NCI-H2107 treated with DMSO at 0.1 percent for 48 hours (cell line): ENCODE measurements at regions not wholly inside any gene's neighbourhood (a gene's known extent, or its start where the extent isn't known, plus 50 kb on each side); places are given as distances from the start of the nearest gene placed in this dataset.

Experiments
- DNase-seq: peaks from one replicate; lab custom pipeline; 2025; ENCODE audit not compliant: unreplicated experiment; lab: John Stamatoyannopoulos, UW

DNA sequence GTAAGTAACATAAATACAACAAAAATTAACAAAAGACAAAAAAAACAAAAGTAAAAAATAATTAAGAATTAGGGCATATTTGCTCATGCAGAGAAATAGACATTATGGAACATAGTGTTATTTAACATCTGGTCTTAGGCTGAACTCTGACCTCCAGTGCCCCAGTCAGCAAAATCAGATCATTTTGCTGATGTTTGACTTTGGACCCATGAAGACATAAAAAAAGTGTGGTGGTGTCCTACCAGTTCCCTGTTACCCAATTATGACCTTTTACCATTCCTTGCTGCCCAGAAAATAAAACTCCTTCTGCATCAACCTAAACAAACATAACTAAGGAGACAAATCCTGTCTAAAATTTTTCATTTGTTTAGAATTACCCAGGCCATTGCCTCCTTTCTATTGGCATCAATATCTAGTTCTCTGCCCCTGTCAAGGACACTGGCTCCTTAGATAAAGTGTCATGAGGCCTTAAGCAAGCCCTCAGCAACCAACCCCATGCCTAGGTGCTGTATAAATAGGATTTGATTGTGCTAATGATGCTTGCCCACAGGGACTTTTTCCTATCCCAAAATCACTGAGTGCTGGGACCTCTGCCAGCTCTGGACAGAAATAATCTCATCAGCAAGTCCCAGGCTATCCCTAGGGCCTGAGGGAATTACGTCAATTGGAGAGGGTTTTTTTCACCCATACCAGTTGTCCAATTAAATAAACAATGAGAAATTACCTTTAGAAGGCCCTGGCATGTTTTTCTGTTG is 334.5 kb upstream of the UMPS start:
- DNase-seq, result no peak

DNA sequence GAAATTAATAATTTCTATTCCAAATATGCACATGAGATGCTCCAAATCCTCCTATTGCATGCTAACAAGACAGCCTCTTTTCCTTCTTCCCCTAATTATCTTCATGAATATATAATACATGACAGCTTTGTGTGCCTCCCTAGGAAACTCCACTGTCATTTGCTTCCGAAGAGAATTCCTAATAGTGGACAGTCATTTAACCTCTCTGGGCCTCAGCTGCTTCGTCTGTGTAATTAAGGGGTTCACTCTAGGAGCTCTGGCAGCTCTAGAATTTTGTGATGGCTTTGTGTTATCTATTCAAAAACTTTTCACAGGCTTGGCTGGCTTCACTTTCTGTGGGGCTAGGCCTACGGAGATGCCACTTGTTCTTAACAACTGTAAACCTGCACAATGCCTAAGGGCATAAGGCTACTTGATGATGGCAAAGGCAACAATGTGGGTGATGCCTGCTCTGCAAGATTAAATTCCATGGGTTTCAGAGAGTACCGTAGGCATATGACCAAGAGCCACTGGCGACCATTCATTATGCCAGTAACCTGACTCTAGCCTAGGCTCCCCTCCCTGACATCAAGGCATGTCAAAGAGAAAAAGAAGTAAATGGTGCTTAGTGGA is 333.8 kb upstream of the UMPS start:
- DNase-seq, result no peak

DNA sequence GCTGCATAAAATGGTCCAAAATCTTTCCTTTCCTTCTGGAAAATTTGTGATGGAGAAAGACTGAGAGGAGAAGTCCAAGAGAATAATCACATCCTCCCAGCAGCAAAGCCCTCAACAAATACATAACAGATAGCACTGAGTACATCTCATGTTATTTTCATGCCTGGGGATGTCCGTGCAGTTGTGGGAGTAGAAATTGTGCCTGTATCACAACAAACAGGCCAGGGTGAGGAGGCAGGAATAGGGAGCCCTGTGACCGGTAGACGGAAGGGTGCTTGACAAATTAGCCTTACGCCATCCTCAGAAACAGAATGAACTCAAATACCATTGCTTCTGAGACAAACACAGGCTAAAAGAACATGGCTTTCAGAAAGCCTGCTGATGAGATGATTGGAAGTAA is 333.2 kb upstream of the UMPS start:
- no peak for DNase-seq

DNA sequence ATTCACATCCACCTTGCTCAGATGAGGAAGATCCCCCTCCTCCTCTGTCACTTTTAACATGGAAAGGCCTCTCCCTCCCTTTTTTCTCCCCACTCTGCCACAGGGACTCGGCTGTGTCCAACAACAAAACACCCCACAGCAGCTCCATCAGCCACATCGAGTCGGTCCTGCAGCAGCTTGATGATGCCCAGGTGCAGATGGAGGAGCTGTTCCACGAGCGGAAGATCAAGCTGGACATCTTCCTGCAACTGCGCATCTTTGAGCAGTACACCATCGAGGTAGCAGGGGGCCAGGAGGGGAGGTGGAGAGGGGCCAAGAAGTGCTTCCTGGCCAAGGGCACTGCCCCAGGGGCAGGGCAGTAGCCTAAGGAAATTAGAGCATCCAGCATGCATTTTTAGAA is 331.7 kb upstream of the UMPS start:
- DNase-seq, result no peak

DNA sequence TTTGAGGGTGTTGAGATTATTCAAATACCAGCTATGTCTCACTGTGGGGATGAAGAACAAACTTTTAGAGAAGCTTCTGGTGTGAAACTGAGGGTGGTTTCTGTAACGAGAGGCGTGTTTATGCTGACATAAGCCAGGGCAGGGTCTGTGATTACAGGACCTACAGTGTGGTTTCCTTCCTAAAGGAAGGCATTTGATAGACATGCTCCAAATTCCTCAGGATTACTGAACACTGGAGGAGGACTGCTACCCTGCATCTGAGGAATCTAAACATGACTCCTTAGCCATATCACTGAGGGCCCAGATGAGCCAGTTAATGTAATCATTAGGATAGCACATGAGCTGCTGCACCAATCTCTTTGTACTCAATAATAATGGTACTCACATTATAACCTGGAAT is 328.4 kb upstream of the UMPS start:
- no peak for DNase-seq

DNA sequence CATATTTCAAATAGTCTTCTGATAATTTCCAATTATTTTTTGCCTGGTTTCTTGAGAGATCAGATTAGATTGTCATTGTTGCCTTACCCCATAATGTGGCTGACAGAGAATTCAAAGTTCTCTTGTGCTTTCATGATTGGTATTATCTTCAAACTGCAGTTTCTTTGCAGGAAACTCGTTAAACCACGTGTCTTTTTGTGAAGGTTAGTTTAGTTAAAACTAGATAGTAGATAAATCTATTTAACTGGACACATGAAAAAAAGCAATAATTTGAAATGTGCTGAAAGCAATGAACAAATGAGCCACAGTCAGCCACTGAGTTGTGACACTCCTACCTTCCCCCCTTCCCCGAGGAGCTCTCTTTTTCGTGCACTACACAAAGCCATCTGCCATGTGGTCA is 327.5 kb upstream of the UMPS start:
- DNase-seq, result no peak

DNA sequence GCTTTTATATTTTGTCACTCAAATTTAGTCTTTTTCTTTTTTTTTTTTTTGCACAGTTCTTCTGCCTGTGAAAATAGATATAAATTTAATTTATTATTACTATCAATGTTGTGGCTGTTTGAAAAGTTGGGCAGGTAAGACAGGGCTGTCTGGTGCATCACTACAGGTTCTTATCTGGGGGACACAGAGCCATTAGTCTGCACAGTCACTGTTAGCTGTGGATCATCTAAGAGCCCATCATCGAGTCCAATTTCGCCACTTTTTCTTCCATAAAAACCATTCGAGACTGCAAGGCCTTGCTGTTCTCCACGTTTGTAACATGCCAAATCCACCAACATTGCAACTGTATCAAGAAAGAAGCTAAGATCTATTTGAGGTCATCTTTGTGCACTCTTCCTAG is 325.6 kb upstream of the UMPS start:
- no peak for DNase-seq

DNA sequence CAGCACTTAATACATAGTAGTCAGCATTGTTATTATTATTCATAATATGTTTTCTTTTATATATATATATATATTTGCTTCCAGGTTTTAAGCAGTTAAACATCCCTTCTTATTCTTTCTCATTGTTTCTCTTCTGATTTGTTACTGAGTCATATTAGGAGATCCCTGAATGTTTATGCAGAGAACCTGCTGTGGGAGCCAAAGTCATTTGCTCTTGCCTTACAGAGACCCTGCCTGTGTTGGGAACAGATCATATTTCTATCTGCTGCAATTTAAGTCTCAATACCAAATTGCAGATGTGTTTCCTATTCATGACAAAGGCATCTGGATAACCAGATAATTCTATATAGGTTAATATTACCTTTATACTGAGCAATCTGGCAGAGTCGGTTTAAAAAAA is 323.0 kb upstream of the UMPS start:
- no peak for DNase-seq

DNA sequence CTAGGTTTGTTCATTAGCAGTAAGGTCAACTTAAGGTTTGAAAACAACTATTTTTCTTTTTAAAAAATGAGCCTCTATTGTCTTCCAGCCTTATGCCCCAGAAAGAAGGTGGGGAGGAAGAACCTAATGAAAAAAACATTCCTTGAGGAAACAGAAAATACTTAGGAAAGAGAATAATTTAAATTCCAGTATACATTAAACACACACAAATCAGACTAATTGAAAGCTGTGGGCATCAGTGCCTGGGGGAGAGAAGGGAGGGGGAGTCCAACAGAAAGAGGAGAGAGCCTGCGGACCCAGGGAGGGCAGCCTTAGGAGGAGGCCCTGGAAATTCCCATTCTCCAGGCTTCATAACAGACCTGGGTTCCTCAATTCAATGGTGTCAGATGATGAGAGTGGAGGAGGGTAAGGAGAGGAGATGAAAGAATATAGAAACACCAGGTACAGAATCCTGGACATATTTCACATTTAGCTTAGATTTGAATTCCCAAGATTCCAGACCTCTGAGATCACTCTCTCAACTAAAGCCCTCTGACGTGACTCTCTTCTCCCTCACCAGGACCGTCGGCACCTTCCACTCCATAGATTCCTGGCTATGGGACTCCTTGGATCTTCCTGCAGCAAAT is 320.5 kb upstream of the UMPS start:
- no peak for DNase-seq

DNA sequence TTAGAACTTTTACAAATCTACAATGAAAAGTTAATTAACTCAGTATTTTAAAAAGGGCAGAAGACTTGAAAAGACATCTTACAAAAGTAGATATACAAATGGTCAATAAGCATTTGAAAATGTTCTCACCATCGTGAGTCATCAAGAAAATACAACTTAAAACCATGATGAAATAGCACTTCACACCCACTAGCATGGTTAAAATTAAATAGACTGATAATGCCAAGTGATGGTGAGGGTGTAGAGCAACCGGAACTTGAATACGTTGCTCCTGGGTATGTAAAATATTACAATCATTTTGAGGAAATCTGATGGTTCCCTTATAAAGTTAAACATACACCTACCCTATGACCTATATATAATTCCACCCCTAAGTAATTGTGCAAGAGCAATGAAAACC is 319.8 kb upstream of the UMPS start:
- DNase-seq, result no peak

DNA sequence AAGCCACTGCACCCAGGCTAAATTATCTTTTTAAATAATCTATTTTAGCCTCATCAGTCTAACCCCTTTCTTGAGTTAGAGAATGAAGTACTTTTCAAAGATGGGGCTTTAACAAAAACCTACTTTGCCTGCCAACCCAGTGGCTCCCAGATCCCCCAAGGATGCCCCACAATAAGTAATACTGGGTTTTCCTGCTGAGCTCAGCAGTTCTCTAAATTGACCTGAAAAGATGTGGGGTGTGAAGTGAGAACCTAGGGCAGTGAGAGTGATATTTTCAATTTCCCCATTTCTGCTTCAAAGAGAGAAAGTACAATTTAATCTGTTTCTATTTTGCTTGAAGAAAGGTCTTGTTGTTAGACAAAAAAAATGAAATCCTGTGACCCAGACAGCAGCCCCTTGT is 318.5 kb upstream of the UMPS start:
- no peak for DNase-seq

DNA sequence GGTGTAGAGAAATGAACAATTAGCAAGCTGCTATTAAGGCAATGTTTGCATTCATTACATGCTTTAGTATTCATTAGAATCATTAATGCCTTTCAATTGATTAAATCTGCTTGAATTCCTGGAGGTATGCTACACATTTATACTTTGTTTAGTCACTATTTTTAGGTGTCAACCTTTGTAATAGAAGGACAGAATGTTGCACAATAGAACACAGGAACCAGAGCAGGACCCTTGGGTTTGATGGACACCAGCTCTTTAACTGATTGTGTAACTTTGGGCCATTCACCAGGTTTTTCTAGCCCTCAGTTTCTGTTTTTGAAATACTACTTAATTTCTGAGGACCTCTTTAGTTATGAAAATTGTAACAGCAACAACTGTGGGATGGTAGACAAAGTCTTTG is 317.6 kb upstream of the UMPS start:
- no peak for DNase-seq

DNA sequence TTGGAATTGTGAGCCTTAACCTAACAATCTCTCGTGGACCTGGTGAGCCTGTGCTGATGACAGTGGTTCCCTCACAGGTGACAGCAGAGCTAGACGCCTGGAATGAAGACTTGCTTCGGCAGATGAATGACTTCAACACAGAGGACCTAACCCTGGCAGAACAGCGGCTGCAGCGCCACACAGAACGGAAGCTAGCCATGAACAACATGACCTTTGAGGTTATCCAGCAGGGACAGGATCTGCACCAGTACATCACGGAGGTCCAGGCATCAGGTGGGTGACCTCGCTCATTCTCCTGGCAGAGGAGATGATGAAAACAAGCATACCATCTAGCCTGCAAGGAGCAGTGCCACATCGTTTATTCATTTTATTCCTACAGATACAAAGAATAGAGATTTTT is 316.9 kb upstream of the UMPS start:
- no peak for DNase-seq

DNA sequence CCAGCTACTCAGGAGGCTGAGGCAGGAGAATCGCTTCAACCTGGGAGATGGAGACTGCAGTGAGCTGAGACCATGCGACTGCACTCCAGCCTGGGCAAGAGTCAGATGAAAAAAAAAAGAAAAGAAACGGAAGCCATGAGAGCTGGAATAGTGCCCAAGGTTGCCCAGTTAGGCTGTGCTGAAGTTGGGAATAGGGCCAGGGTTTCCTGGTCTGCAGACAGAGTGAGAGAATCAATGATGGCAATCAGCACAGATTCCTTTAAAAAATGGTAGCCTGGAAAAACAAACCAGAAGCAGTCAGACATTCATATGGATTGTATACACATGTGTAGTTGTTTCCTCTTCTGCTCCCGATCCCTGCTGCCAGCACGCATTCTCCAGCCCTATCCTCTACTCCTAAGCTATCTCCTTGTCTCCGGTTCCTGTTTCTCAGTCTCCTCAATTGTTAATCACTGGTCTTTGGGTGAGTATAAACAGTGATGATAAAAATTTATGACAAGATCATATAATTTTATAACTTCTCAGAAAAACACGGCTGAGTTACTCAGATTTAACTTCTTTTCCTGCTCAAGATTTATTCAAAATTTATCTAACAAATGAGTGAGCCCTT is 316.2 kb upstream of the UMPS start:
- no peak for DNase-seq

DNA sequence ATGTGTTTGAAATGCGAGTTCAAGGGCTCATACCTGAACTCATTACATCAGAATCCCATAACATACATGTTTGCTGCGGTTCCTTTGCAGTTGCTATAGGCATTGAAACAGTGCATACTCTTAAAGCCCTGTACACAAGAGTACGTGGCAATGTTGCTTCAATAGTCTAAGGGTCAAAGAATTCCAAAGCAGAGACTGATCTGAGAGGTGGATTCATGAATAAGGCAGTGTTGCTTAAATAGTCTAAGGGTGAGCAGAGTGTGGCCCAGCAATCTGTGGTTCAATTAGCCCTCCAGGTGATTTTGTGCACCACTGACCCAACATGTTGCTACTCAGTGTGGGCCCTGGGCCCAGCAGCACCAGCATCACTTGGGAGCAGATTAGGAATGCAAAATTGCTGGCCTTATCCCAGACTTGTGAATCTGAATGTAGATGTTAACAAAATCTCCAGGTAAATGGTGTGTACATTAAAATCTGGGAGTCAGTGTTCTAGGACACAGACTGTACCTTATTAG is 314.7 kb upstream of the UMPS start:
- DNase-seq, result no peak

DNA sequence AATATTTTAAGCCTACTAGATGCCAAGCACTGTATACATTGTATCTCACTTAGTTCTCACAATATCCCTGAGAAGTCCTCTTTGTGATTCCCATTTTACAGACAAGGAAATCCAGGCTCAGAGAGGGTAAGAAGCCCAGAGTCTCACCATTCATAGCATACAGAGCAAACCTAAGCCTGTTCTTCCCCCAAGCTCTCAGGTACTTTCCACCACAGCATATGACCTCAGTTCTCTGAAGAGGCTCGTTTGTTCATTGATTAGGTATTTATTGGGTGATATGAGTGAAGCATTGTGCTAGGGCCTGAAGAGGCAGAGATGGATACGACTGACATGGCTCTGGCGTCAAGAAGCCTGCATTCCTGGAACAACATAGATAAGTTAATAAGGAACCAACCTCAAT is 310.9 kb upstream of the UMPS start:
- no peak for DNase-seq

DNA sequence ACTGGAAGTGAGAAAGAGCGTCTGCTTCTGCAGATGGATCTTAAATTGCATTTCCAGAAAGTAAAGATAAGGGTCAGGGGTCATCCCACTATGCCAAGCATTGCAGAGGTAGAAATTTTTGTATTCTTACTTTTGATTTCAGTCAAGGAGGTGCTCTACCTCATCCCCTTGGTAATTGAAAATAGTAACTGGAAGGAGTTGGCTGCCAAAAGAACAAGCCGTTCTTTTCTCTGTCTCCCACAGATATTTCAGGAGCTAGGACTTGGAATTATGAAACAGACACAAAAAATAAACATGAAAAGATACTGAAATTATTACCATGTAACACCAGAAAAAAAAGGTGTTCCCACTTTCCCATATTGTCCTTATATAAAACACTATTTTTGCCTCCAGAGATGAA is 309.9 kb upstream of the UMPS start:
- DNase-seq, result no peak

DNA sequence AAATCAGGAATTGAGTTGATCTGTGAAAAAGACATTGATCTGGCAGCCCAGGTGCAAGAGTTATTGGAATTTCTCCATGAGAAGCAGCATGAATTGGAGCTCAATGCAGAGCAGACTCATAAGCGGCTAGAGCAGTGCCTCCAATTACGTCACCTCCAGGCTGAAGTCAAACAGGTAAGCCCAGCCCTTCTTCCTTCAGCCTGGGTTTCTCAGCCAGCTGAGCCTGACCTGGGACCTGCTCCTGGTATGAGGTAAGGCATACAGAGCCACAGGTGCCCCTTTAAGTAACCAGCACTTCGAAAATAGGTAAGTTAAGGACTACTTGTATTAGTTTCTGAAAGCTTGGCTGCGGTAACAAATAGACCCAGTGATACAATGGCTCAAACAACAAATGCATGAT is 307.4 kb upstream of the UMPS start:
- DNase-seq, result no peak

DNA sequence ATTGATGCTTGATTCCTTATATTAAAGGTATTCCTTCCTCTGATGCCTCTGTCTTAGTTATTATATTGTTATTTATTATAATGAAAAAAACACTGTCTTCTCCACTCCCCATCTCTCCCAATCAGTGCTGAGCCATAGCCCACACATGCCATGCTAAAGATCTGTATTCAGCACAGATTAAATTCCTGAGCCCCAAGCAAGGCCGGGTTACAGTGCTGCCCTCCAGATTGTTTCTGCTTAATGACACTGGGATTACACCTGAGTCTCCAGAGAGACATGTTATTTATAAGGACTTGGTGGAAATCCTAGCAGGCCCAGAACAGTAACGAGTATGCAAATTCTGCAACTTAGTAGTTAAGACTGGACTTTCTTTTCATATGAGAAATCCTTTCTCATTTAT is 305.9 kb upstream of the UMPS start:
- DNase-seq, result no peak

DNA sequence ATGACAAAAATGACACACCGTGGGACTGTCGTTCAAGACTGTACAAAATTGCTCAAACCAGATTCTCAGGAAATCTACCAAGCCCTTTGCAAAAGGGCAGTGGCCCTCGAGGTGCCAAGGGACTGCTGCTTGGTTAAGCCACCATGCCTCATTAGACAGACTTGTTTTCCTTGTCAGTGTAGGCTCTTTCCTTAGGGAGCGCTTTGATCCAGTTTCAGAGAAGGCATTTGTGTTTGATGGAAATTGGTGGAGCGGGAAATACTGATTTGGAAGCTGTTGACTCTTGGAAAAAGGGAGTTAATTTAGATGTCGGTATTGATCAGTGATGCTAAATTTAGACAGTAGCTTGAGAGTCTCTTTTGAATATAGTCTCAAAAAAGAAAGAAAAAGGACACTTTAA is 304.3 kb upstream of the UMPS start:
- DNase-seq, result no peak

DNA sequence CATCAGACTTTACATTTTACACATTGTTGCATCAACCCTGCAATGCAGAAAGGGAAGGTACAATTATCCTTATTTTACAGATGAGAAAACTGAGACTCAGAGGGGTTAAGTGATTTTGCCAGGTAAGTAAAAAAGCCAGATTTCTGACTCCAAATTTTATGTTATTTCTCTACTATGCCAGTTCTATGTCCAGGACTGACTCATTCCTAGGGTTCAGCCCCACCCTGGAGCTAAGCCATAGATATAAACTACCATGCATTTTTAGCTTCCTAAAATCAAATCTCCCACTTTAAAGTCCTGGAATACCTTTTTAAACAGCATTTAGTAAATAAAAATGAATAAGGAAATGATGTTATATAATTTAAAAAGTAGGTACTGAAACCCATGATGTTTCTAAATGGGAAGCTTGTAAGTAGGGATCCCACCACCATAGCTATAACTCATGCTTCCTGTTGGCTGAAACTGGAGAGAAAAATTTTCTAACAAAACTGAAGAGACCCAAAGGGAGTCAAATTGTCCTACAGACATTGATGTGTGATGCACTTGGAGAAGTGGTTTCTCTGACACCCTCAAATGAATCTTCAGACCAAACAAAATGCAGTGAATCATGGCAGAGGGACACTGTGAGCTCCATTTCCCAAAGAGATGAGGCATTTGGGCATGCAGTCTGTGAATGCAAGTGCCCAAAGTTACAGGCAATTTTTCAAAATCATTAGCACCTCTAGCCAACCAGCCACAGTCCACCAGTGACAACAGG is 301.7 kb upstream of the UMPS start:
- no peak for DNase-seq
